ENCODE measurements at regions not wholly inside any gene's neighbourhood (a gene's known extent, or its start where the extent isn't known, plus 50 kb on each side); places are given as distances from the start of the nearest gene placed in this dataset.

GRCh38 chr3:110750201-110750600 is 321.4 kb upstream of the NECTIN3 start:
- Histone ChIP-seq H3K27ac (ENCODE audit: low read depth in 1 of 3, low read length in 2 of 3) (no peak overlapping the region), H3K4me1 (ENCODE audit: control insufficient read depth in 3 of 3, insufficient read depth in 2 of 3, low read depth in 1 of 3, low read length in 2 of 3) (no peaks in the 10 kb centered on the region), H3K36me3 (ENCODE audit: control insufficient read depth in 3 of 3, insufficient read depth in 2 of 3, low read depth in 1 of 3, low read length in 3 of 3) (no peaks in the 10 kb centered on the region), H3K9me3 (ENCODE audit: control insufficient read depth in 2 of 2, insufficient read depth in 1 of 2, low read depth in 1 of 2, low read length in 1 of 2) (no peaks in the 10 kb centered on the region), H3K4me3 (ENCODE audit: low read depth in 1 of 3, low read length in 3 of 3) (no peak overlapping the region), H3K27me3 (ENCODE audit: control insufficient read depth in 3 of 3, insufficient read depth in 3 of 3, low read length in 3 of 3) (no peaks in the 10 kb centered on the region)
- DNase-seq (no peak), FAIRE-seq (no peak)

GRCh38 chr3:110752307-110752706 is 319.3 kb upstream of the NECTIN3 start:
- no peak overlapping the region for H3K27ac ChIP-seq (ENCODE audit: low read depth in 1 of 3, low read length in 2 of 3)
- H3K36me3 ChIP-seq (ENCODE audit: control insufficient read depth in 3 of 3, insufficient read depth in 2 of 3, low read depth in 1 of 3, low read length in 3 of 3), result no peaks in the 10 kb centered on the region
- DNase-seq (no peak), FAIRE-seq (no peak)
- no peaks in the 10 kb centered on the region for H3K9me3 ChIP-seq (ENCODE audit: control insufficient read depth in 2 of 2, insufficient read depth in 1 of 2, low read depth in 1 of 2, low read length in 1 of 2)
- WGBS, 3 donors, result 79 to 93% (median 90%) methylated on average over 3 of the region's 3 CpGs
- H3K4me3 ChIP-seq (ENCODE audit: low read depth in 1 of 3, low read length in 3 of 3), result no peak overlapping the region
- no peaks in the 10 kb centered on the region for H3K27me3 ChIP-seq (ENCODE audit: control insufficient read depth in 3 of 3, insufficient read depth in 3 of 3, low read length in 3 of 3)
- H3K4me1 ChIP-seq (ENCODE audit: control insufficient read depth in 3 of 3, insufficient read depth in 2 of 3, low read depth in 1 of 3, low read length in 2 of 3), result no peaks in the 10 kb centered on the region

- H3K27ac ChIP-seq (ENCODE audit: low read depth in 1 of 3, low read length in 2 of 3), result no peak overlapping the region
- no peak for FAIRE-seq
Observed at GRCh38 chr3:110753516-110753915, 318.1 kb upstream of the NECTIN3 start.

GRCh38 chr3:110754212-110754916 is 317.3 kb upstream of the NECTIN3 start:
- H3K4me1 ChIP-seq (ENCODE audit: control insufficient read depth in 3 of 3, insufficient read depth in 2 of 3, low read depth in 1 of 3, low read length in 2 of 3), result no peaks in the 10 kb centered on the region
- WGBS, 3 donors, result 53 to 63% (median 57%) methylated on average over 3 of the region's 3 CpGs
- H3K36me3 ChIP-seq (ENCODE audit: control insufficient read depth in 3 of 3, insufficient read depth in 2 of 3, low read depth in 1 of 3, low read length in 3 of 3), result no peaks in the 10 kb centered on the region
- H3K27ac ChIP-seq (ENCODE audit: low read depth in 1 of 3, low read length in 2 of 3), result no peak overlapping the region
- H3K27me3 ChIP-seq (ENCODE audit: control insufficient read depth in 3 of 3, insufficient read depth in 3 of 3, low read length in 3 of 3), result no peaks in the 10 kb centered on the region
- DNase-seq (no peak), FAIRE-seq (no peak)
- no peaks in the 10 kb centered on the region for H3K9me3 ChIP-seq (ENCODE audit: control insufficient read depth in 2 of 2, insufficient read depth in 1 of 2, low read depth in 1 of 2, low read length in 1 of 2)
- no peak overlapping the region for H3K4me3 ChIP-seq (ENCODE audit: low read depth in 1 of 3, low read length in 3 of 3)

More at GRCh38 chr3:110753516-110753915, 318.1 kb upstream of the NECTIN3 start:
- Histone ChIP-seq H3K9me3 (ENCODE audit: control insufficient read depth in 2 of 2, insufficient read depth in 1 of 2, low read depth in 1 of 2, low read length in 1 of 2) (no peaks in the 10 kb centered on the region), H3K27me3 (ENCODE audit: control insufficient read depth in 3 of 3, insufficient read depth in 3 of 3, low read length in 3 of 3) (no peaks in the 10 kb centered on the region), H3K4me1 (ENCODE audit: control insufficient read depth in 3 of 3, insufficient read depth in 2 of 3, low read depth in 1 of 3, low read length in 2 of 3) (no peaks in the 10 kb centered on the region), H3K4me3 (ENCODE audit: low read depth in 1 of 3, low read length in 3 of 3) (no peak overlapping the region), H3K36me3 (ENCODE audit: control insufficient read depth in 3 of 3, insufficient read depth in 2 of 3, low read depth in 1 of 3, low read length in 3 of 3) (no peaks in the 10 kb centered on the region)
- 91 to 95% (median 93%) methylated on average over 1 of the region's 1 CpG for WGBS, 3 donors
- no peak for DNase-seq

GRCh38 chr3:110755345-110755744 is 316.3 kb upstream of the NECTIN3 start:
- no peak for FAIRE-seq
- peak in 1 of 2 donors; percentile 51 for DNase-seq
- Histone ChIP-seq H3K4me1 (ENCODE audit: control insufficient read depth in 3 of 3, insufficient read depth in 2 of 3, low read depth in 1 of 3, low read length in 2 of 3) (no peaks in the 10 kb centered on the region), H3K27me3 (ENCODE audit: control insufficient read depth in 3 of 3, insufficient read depth in 3 of 3, low read length in 3 of 3) (no peaks in the 10 kb centered on the region), H3K9me3 (ENCODE audit: control insufficient read depth in 2 of 2, insufficient read depth in 1 of 2, low read depth in 1 of 2, low read length in 1 of 2) (no peaks in the 10 kb centered on the region), H3K36me3 (ENCODE audit: control insufficient read depth in 3 of 3, insufficient read depth in 2 of 3, low read depth in 1 of 3, low read length in 3 of 3) (no peaks in the 10 kb centered on the region), H3K4me3 (ENCODE audit: low read depth in 1 of 3, low read length in 3 of 3) (no peak overlapping the region), H3K27ac (ENCODE audit: low read depth in 1 of 3, low read length in 2 of 3) (no peak overlapping the region)
- WGBS, 3 donors, result 51 to 69% (median 68%) methylated on average over 7 of the region's 7 CpGs

- no peak for DNase-seq
- Histone ChIP-seq H3K4me3 (ENCODE audit: low read depth in 1 of 3, low read length in 3 of 3) (no peak overlapping the region), H3K9me3 (ENCODE audit: control insufficient read depth in 2 of 2, insufficient read depth in 1 of 2, low read depth in 1 of 2, low read length in 1 of 2) (no peaks in the 10 kb centered on the region), H3K27me3 (ENCODE audit: control insufficient read depth in 3 of 3, insufficient read depth in 3 of 3, low read length in 3 of 3) (no peaks in the 10 kb centered on the region), H3K4me1 (ENCODE audit: control insufficient read depth in 3 of 3, insufficient read depth in 2 of 3, low read depth in 1 of 3, low read length in 2 of 3) (no peaks in the 10 kb centered on the region), H3K27ac (ENCODE audit: low read depth in 1 of 3, low read length in 2 of 3) (no peak overlapping the region), H3K36me3 (ENCODE audit: control insufficient read depth in 3 of 3, insufficient read depth in 2 of 3, low read depth in 1 of 3, low read length in 3 of 3) (no peaks in the 10 kb centered on the region)
- 80 to 90% (median 88%) methylated on average over 6 of the region's 6 CpGs for WGBS, 3 donors
- FAIRE-seq, result no peak
Observed at GRCh38 chr3:110756705-110757104, 314.9 kb upstream of the NECTIN3 start.

- Histone ChIP-seq H3K27ac (ENCODE audit: low read depth in 1 of 3, low read length in 2 of 3) (no peak overlapping the region), H3K4me1 (ENCODE audit: control insufficient read depth in 3 of 3, insufficient read depth in 2 of 3, low read depth in 1 of 3, low read length in 2 of 3) (no peaks in the 10 kb centered on the region), H3K27me3 (ENCODE audit: control insufficient read depth in 3 of 3, insufficient read depth in 3 of 3, low read length in 3 of 3) (no peaks in the 10 kb centered on the region), H3K9me3 (ENCODE audit: control insufficient read depth in 2 of 2, insufficient read depth in 1 of 2, low read depth in 1 of 2, low read length in 1 of 2) (no peaks in the 10 kb centered on the region), H3K36me3 (ENCODE audit: control insufficient read depth in 3 of 3, insufficient read depth in 2 of 3, low read depth in 1 of 3, low read length in 3 of 3) (no peaks in the 10 kb centered on the region), H3K4me3 (ENCODE audit: low read depth in 1 of 3, low read length in 3 of 3) (no peak overlapping the region)
- DNase-seq (no peak), FAIRE-seq (no peak)
- WGBS, 3 donors, result 72 to 90% (median 74%) methylated on average over 2 of the region's 2 CpGs
Observed at GRCh38 chr3:110758208-110758607, 313.4 kb upstream of the NECTIN3 start.

- Histone ChIP-seq H3K9me3 (ENCODE audit: control insufficient read depth in 2 of 2, insufficient read depth in 1 of 2, low read depth in 1 of 2, low read length in 1 of 2) (peaks cover 0 to 14% of the 10 kb centered on the region in 2 donors), H3K4me1 (ENCODE audit: control insufficient read depth in 3 of 3, insufficient read depth in 2 of 3, low read depth in 1 of 3, low read length in 2 of 3) (no peaks in the 10 kb centered on the region), H3K27ac (ENCODE audit: low read depth in 1 of 3, low read length in 2 of 3) (no peak overlapping the region), H3K27me3 (ENCODE audit: control insufficient read depth in 3 of 3, insufficient read depth in 3 of 3, low read length in 3 of 3) (no peaks in the 10 kb centered on the region), H3K36me3 (ENCODE audit: control insufficient read depth in 3 of 3, insufficient read depth in 2 of 3, low read depth in 1 of 3, low read length in 3 of 3) (no peaks in the 10 kb centered on the region), H3K4me3 (ENCODE audit: low read depth in 1 of 3, low read length in 3 of 3) (no peak overlapping the region)
- DNase-seq (no peak), FAIRE-seq (no peak)
- 86 to 97% (median 95%) methylated on average over 2 of the region's 2 CpGs for WGBS, 3 donors
Observed at GRCh38 chr3:110767156-110767555, 304.5 kb upstream of the NECTIN3 start.

- H3K36me3 ChIP-seq (ENCODE audit: control insufficient read depth in 3 of 3, insufficient read depth in 2 of 3, low read depth in 1 of 3, low read length in 3 of 3), result no peaks in the 10 kb centered on the region
- no peaks in the 10 kb centered on the region for H3K27me3 ChIP-seq (ENCODE audit: control insufficient read depth in 3 of 3, insufficient read depth in 3 of 3, low read length in 3 of 3)
- no peak overlapping the region for H3K4me3 ChIP-seq (ENCODE audit: low read depth in 1 of 3, low read length in 3 of 3)
- no peak for FAIRE-seq
- peaks cover 0 to 14% of the 10 kb centered on the region in 2 donors for H3K9me3 ChIP-seq (ENCODE audit: control insufficient read depth in 2 of 2, insufficient read depth in 1 of 2, low read depth in 1 of 2, low read length in 1 of 2)
- H3K27ac ChIP-seq (ENCODE audit: low read depth in 1 of 3, low read length in 2 of 3), result no peak overlapping the region
- DNase-seq, result no peak
- no peaks in the 10 kb centered on the region for H3K4me1 ChIP-seq (ENCODE audit: control insufficient read depth in 3 of 3, insufficient read depth in 2 of 3, low read depth in 1 of 3, low read length in 2 of 3)
Observed at GRCh38 chr3:110767838-110768237, 303.8 kb upstream of the NECTIN3 start.

All from small intestine (tissue), 7 donors.